ENCODE measurements at regions not wholly inside any gene's neighbourhood (a gene's known extent, or its start where the extent isn't known, plus 50 kb on each side); places are given as distances from the start of the nearest gene placed in this dataset.

- POLR2A ChIA-PET: no interaction called here
These were observed 499.5 kb downstream of the STIM2 start for GRCh38 chr4:27360131-27360530.

More at GRCh38 chr4:27360131-27360530, 499.5 kb downstream of the STIM2 start:
- H3K27me3 ChIP-seq (replicated peaks in 1 of 2; ENCODE audit: control insufficient read depth in 2 of 2, insufficient read depth in 2 of 2, low read length in 1 of 2): no peaks in the 10 kb centered on the region
- in situ Hi-C loops (cut with MboI) (no loop called here), intact Hi-C loops (cut with micrococcal nuclease; ENCODE audit: unreplicated experiment) (no loop called here)
- H2AFZ ChIP-seq (ENCODE audit: control insufficient read depth, low read depth, low read length): no peak overlapping the region
- H3K79me2 ChIP-seq (ENCODE audit: control insufficient read depth, insufficient read depth, low read length): no peaks in the 10 kb centered on the region
- BruUV-seq (replicated peaks): no TSS peak
- no peak overlapping the region for H3K4me2 ChIP-seq (ENCODE audit: control insufficient read depth, insufficient read depth)
- ChIA-PET SMC1A (ENCODE audit: uncharacterized antibody, unreplicated experiment) (no interaction called here), CTCF (no interaction called here), RAD21 (ENCODE audit: unreplicated experiment) (no interaction called here)
- no peak overlapping the region for H3K27ac ChIP-seq (ENCODE audit: control insufficient read depth, insufficient read depth)
- H3K4me1 ChIP-seq (ENCODE audit: control insufficient read depth, insufficient read depth, low read length): no peaks in the 10 kb centered on the region
- DNase-seq (ENCODE audit: low read depth, low spot score): no peak
- no peak for ATAC-seq
- no peaks in the 10 kb centered on the region for H4K20me1 ChIP-seq (ENCODE audit: control insufficient read depth, insufficient read depth)
- H3K36me3 ChIP-seq (ENCODE audit: control insufficient read depth in 2 of 2, insufficient read depth in 2 of 2, low read length in 1 of 2): no peaks in the 10 kb centered on the region
- no peak for TF ChIP-seq ZBED1 (IDR thresholded peaks at IDR 0.05; ENCODE audit: borderline replicate concordance)
- no peak for TF ChIP-seq HDGF (IDR thresholded peaks at IDR 0.05)
- TF ChIP-seq MEF2A (IDR thresholded peaks at IDR 0.05; ENCODE audit: insufficient read depth, low read depth, low read length): no peak
- no peak for TF ChIP-seq ZNF274 (IDR thresholded peaks at IDR 0.05; ENCODE audit: insufficient read depth, insufficient read length)
- no peak for TF ChIP-seq ZBTB40 (IDR thresholded peaks at IDR 0.05; ENCODE audit: borderline replicate concordance)
- TF ChIP-seq BHLHE40 (IDR thresholded peaks at IDR 0.05; ENCODE audit: borderline replicate concordance in 1 of 2, low read depth in 2 of 2, low read length in 1 of 2): no peak
- FAIRE-seq: no peak
- WGBS (ENCODE audit: insufficient coverage, insufficient replicate concordance, low lambda C conversion rate, missing lambda C conversion rate): 13% methylated on average over 1 of the region's 1 CpG
- no peak overlapping the region for H3K4me3 ChIP-seq
- no peaks in the 10 kb centered on the region for H3K9me3 ChIP-seq (replicated peaks; ENCODE audit: control insufficient read depth, insufficient read depth, low read length)
- H3K9ac ChIP-seq (ENCODE audit: control insufficient read depth, insufficient read depth, low read length): no peak overlapping the region

Data from GM12878 (cell line).